Activated naive CD8-positive, alpha-beta T cell treated with anti-CD3 and anti-CD28 coated beads, Interleukin-2, amount 10 ng/mL, durations not matched to agents 7 days and 5 days (primary cell): ENCODE measurements at regions not wholly inside any gene's neighbourhood (a gene's known extent, or its start where the extent isn't known, plus 50 kb on each side); places are given as distances from the start of the nearest gene placed in this dataset.

Experiments used
- ATAC-seq: fragments of 150-1000 bp; cut with Tn5 transposase; one replicate; pipeline ENCODE4 v1.10.0; 2021; ENCODE audit warnings: low read depth, moderate library complexity
- POLR2A ChIA-PET: fragments of 350-600 bp; sonication (Branson Sonifier 250); formaldehyde crosslinking; loops from one replicate; lab custom pipeline; 2021; ENCODE audit warnings: antibody characterized with exemption; lab: Charles Lee
- DNase-seq: peaks from one replicate; pipeline ENCODE4 v3.0.0; 2021
- H3K27ac Mint-ChIP-seq: one replicate; pipeline ENCODE4 v1.8.0; 2022; ENCODE audit warnings: mild to moderate bottlenecking, mixed read lengths
- H3K27me3 Mint-ChIP-seq: one replicate; pipeline ENCODE4 v1.8.0; 2022; ENCODE audit warnings: mild to moderate bottlenecking, moderate library complexity, mixed read lengths
- H3K36me3 Mint-ChIP-seq: one replicate; pipeline ENCODE4 v1.8.0; 2021; ENCODE audit warnings: mild to moderate bottlenecking, mixed read lengths
- H3K4me1 Mint-ChIP-seq: one replicate; pipeline ENCODE4 v1.8.0; 2021; ENCODE audit warnings: mixed read lengths
- H3K4me3 Mint-ChIP-seq: one replicate; pipeline ENCODE4 v1.8.0; 2022; ENCODE audit warnings: mild to moderate bottlenecking, moderate library complexity, mixed read lengths
- H3K9me3 Mint-ChIP-seq: one replicate; pipeline ENCODE4 v1.8.0; 2021; ENCODE audit warnings: mixed read lengths

GRCh38 chr7:79968894-79969293 is 165.7 kb upstream of the GNAI1 start:
- DNase-seq (no peak), ATAC-seq (no peak)
- no peaks in the 10 kb centered on the region for H3K27me3 Mint-ChIP-seq
- POLR2A ChIA-PET = no interaction called here
- H3K9me3 Mint-ChIP-seq = no peaks in the 10 kb centered on the region
- no peaks in the 10 kb centered on the region for H3K4me1 Mint-ChIP-seq
- H3K4me3 Mint-ChIP-seq = no peak overlapping the region
- H3K36me3 Mint-ChIP-seq = no peaks in the 10 kb centered on the region
- H3K27ac Mint-ChIP-seq = no peak overlapping the region

GRCh38 chr7:79968077-79968648 is 166.5 kb upstream of the GNAI1 start:
- ATAC-seq (no peak), DNase-seq (no peak)
- Mint-ChIP-seq H3K36me3 (no peaks in the 10 kb centered on the region), H3K9me3 (no peaks in the 10 kb centered on the region), H3K27me3 (no peaks in the 10 kb centered on the region), H3K27ac (no peak overlapping the region), H3K4me3 (no peak overlapping the region), H3K4me1 (no peaks in the 10 kb centered on the region)
- POLR2A ChIA-PET = no interaction called here

DNA sequence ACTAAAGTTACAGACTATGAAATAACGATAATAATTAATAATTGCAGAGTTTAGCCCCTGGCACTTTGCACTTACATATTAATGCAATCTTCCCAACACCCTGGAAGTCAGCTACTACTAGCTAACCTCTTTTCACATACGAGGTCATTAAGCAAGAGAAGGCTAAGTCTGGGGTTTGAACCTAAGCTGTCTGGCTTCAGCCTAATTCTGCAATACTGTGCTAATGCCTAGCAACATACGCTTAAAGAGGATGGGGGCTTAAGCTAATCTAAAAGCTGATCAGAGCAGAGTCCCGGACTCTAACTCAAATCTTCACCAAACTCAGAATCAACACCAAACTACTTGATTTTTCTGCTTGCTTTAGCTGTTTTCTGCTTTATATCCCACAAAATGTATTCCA is 168.7 kb upstream of the GNAI1 start:
- Mint-ChIP-seq H3K36me3 (no peaks in the 10 kb centered on the region), H3K27ac (no peak overlapping the region), H3K4me1 (no peaks in the 10 kb centered on the region), H3K4me3 (no peak overlapping the region), H3K9me3 (no peaks in the 10 kb centered on the region), H3K27me3 (no peaks in the 10 kb centered on the region)
- ATAC-seq (no peak), DNase-seq (no peak)
- POLR2A ChIA-PET = no interaction called here

GRCh38 chr7:79964463-79964862 is 170.2 kb upstream of the GNAI1 start:
- H3K36me3 Mint-ChIP-seq = no peaks in the 10 kb centered on the region
- H3K9me3 Mint-ChIP-seq = peaks cover 2% of the 10 kb centered on the region
- no peaks in the 10 kb centered on the region for H3K27me3 Mint-ChIP-seq
- H3K4me3 Mint-ChIP-seq = no peak overlapping the region
- H3K4me1 Mint-ChIP-seq = no peaks in the 10 kb centered on the region
- DNase-seq (no peak), ATAC-seq (no peak)
- no peak overlapping the region for H3K27ac Mint-ChIP-seq
- POLR2A ChIA-PET = no interaction called here

- ATAC-seq (no peak), DNase-seq (no peak)
- Mint-ChIP-seq H3K9me3 (no peaks in the 10 kb centered on the region), H3K36me3 (no peaks in the 10 kb centered on the region), H3K4me3 (no peak overlapping the region), H3K27me3 (no peaks in the 10 kb centered on the region), H3K4me1 (no peaks in the 10 kb centered on the region), H3K27ac (no peak overlapping the region)
- POLR2A ChIA-PET = no interaction called here
Observed at GRCh38 chr7:79953130-79953529, 181.5 kb upstream of the GNAI1 start.

DNA sequence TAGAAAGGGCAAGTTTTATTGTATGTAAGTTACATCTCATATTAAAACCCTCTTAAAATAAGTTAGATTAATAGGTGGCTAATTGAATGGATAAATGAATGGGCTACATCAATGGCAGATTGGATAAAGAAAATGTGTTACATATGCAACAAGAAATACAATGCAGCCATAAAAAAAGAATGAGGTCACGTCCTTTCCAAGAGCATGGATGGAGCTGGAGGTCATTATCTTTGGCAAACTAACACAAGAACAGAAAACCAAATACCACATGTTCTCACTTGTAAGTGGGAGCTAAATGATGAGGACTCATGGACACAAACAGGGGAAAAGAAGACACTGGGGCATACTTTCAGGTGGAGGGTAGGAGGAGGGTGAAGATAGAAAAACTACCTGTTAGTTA is 182.2 kb upstream of the GNAI1 start:
- H3K36me3 Mint-ChIP-seq = no peaks in the 10 kb centered on the region
- POLR2A ChIA-PET = no interaction called here

GRCh38 chr7:79951415-79951814 is 183.2 kb upstream of the GNAI1 start:
- Mint-ChIP-seq H3K9me3 (peaks cover 2% of the 10 kb centered on the region), H3K4me3 (no peak overlapping the region), H3K27ac (no peak overlapping the region), H3K4me1 (no peaks in the 10 kb centered on the region), H3K27me3 (no peaks in the 10 kb centered on the region), H3K36me3 (no peaks in the 10 kb centered on the region)
- POLR2A ChIA-PET = no interaction called here
- DNase-seq (no peak), ATAC-seq (no peak)

More for the DNA sequence above, 182.2 kb upstream of the GNAI1 start:
- no peak overlapping the region for H3K4me3 Mint-ChIP-seq
- H3K4me1 Mint-ChIP-seq = no peaks in the 10 kb centered on the region
- DNase-seq = no peak
- H3K9me3 Mint-ChIP-seq = peaks cover 1% of the 10 kb centered on the region
- no peaks in the 10 kb centered on the region for H3K27me3 Mint-ChIP-seq
- no peak for ATAC-seq
- H3K27ac Mint-ChIP-seq = no peak overlapping the region

- Mint-ChIP-seq H3K9me3 (peaks cover 2% of the 10 kb centered on the region), H3K27me3 (no peaks in the 10 kb centered on the region), H3K36me3 (no peaks in the 10 kb centered on the region), H3K27ac (no peak overlapping the region), H3K4me1 (no peaks in the 10 kb centered on the region), H3K4me3 (no peak overlapping the region)
- ATAC-seq = no peak
- POLR2A ChIA-PET = no interaction called here
- no peak for DNase-seq
Observed at GRCh38 chr7:79949778-79950177, 184.9 kb upstream of the GNAI1 start.

GRCh38 chr7:79936281-79936983 is 198.2 kb upstream of the GNAI1 start:
- ATAC-seq = no peak
- H3K27ac Mint-ChIP-seq = no peak overlapping the region
- POLR2A ChIA-PET = no interaction called here
- no peaks in the 10 kb centered on the region for H3K27me3 Mint-ChIP-seq
- no peak for DNase-seq
- peaks cover 1% of the 10 kb centered on the region for H3K4me1 Mint-ChIP-seq
- peaks cover under 1% of the 10 kb centered on the region for H3K36me3 Mint-ChIP-seq
- H3K4me3 Mint-ChIP-seq = no peak overlapping the region
- H3K9me3 Mint-ChIP-seq = peaks cover 4% of the 10 kb centered on the region

- Mint-ChIP-seq H3K36me3 (peaks cover 2% of the 10 kb centered on the region), H3K27ac (no peak overlapping the region), H3K9me3 (peaks cover 4% of the 10 kb centered on the region), H3K4me1 (peaks cover 1% of the 10 kb centered on the region), H3K27me3 (no peaks in the 10 kb centered on the region), H3K4me3 (no peak overlapping the region)
- POLR2A ChIA-PET = no interaction called here
- DNase-seq = no peak
- no peak for ATAC-seq
Observed at GRCh38 chr7:79934727-79935126, 199.9 kb upstream of the GNAI1 start.

GRCh38 chr7:79933144-79933543 is 201.5 kb upstream of the GNAI1 start:
- no peak overlapping the region for H3K27ac Mint-ChIP-seq
- peaks cover 3% of the 10 kb centered on the region for H3K4me1 Mint-ChIP-seq
- peaks cover 4% of the 10 kb centered on the region for H3K9me3 Mint-ChIP-seq
- H3K36me3 Mint-ChIP-seq = peaks cover 2% of the 10 kb centered on the region
- H3K27me3 Mint-ChIP-seq = no peaks in the 10 kb centered on the region
- POLR2A ChIA-PET = no interaction called here
- H3K4me3 Mint-ChIP-seq = no peak overlapping the region
- DNase-seq (no peak), ATAC-seq (no peak)

DNA sequence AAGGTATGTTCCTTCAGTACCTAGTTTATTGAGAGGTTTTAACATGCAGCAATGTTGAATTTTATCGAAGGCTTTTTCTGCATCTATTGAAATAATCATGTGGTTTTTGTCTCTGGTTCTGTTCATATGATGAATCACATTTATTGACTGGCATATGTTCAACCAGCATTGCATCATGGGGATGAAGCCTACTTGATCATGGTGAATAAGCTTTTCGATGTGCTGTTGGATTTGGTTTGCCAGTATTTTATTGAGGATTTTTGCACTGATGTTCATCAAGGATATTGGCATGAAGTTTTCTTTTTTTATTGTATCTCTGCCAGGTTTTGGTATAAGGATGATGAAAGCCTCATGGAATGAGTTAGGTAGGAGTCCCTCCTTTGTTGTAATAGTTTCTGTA is 204.0 kb upstream of the GNAI1 start:
- no peak for DNase-seq
- H3K27ac Mint-ChIP-seq = no peak overlapping the region

DNA sequence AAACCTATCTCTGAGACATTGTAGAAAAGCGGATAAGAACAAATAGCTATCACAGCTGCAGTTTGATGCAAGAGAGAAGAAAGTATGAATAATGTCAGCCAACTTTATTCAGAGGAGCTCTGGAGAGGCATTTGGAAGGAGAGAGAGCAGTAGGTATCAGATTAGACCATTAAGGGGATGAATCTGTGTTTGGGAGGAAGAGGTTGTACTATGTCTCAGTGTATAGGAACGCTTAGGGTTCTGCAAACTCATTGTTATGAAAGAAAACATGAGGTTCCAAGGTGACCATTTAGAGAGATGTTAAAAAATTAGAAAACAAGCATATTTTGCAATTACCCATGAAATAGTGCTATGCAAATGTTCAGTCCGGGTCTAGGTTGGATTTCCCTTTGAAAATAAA is 207.5 kb upstream of the GNAI1 start:
- H3K27me3 Mint-ChIP-seq = no peaks in the 10 kb centered on the region
- H3K36me3 Mint-ChIP-seq = peaks cover 2% of the 10 kb centered on the region
- H3K27ac Mint-ChIP-seq = no peak overlapping the region
- H3K4me1 Mint-ChIP-seq = peaks cover 1% of the 10 kb centered on the region
- POLR2A ChIA-PET = no interaction called here
- H3K9me3 Mint-ChIP-seq = peaks cover 3% of the 10 kb centered on the region
- DNase-seq (no peak), ATAC-seq (no peak)
- H3K4me3 Mint-ChIP-seq = no peak overlapping the region

More for the DNA sequence above, 204.0 kb upstream of the GNAI1 start:
- peaks cover 4% of the 10 kb centered on the region for H3K9me3 Mint-ChIP-seq
- no peak for ATAC-seq
- no peak overlapping the region for H3K4me3 Mint-ChIP-seq
- H3K36me3 Mint-ChIP-seq = peaks cover 2% of the 10 kb centered on the region
- POLR2A ChIA-PET = no interaction called here
- H3K27me3 Mint-ChIP-seq = no peaks in the 10 kb centered on the region
- peaks cover 3% of the 10 kb centered on the region for H3K4me1 Mint-ChIP-seq

DNA sequence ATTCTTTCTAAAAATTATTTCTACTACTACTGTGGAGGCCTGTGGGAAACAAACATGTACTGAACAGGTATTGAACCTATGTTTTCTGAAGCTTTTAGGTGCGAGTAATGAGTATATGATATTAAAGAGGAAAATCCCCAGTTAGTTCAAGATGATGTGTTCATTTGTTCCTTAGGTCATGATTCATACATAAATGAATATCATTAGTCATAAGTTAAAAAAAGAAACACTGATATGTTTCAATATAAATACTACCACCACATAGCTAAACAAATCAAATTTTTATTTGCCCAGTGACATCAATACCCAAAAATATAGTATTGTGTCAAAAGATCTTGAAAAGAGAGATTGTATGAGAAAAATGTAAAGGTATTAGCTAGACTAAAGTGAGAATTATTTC is 210.7 kb upstream of the GNAI1 start:
- POLR2A ChIA-PET = no interaction called here
- ATAC-seq = no peak
- Mint-ChIP-seq H3K4me1 (peaks cover 1% of the 10 kb centered on the region), H3K9me3 (peaks cover 3% of the 10 kb centered on the region), H3K27me3 (no peaks in the 10 kb centered on the region), H3K36me3 (no peaks in the 10 kb centered on the region), H3K4me3 (no peak overlapping the region), H3K27ac (no peak overlapping the region)
- DNase-seq = no peak
